T-helper 22 cell (primary cell): ENCODE measurements at regions not wholly inside any gene's neighbourhood (a gene's known extent, or its start where the extent isn't known, plus 50 kb on each side); places are given as distances from the start of the nearest gene placed in this dataset.

Source experiments
- DNase-seq: peaks from one replicate; pipeline ENCODE4 v3.0.0-alpha.2; 2020; ENCODE audit warnings: low read depth

DNA sequence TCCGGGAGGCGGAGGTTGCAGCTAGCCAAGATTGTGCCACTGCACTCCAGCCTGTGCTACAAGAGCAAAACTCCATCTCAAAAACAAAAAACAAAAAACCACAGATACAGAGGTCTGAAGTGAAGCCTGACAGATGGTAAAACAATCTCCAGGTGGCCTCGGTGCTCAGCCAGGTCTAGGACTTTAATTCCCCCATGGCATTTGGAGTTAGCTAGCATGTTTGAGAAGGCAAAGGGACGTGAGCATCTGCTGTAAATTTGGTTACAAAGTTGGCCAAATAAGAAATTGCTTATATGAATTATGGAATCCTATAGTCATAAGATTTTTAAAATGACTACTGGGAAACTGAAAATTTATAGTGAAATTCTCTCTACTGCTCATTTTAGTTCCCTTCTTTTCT is 98.3 kb upstream of the FMN2 start:
- DNase-seq: no peak

DNA sequence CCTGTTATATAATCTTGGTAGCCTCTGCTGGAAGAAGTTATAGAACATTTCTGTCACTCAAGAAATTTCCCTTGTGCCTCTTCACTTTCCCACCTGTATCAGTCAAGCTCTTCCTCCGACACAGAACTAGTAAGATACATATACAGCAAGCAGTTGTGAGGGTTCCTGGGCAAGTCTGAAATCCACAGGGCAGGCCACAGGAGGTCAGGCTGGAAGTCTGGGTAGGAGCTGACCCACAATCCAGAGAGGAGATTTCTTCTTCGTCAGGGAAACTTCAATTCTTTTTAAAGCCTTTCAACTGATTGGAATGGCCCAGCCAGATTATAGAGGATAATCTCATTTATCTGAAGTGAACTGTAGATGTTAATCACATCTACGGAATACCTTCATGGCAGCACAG is 96.4 kb upstream of the FMN2 start:
- no peak for DNase-seq

DNA sequence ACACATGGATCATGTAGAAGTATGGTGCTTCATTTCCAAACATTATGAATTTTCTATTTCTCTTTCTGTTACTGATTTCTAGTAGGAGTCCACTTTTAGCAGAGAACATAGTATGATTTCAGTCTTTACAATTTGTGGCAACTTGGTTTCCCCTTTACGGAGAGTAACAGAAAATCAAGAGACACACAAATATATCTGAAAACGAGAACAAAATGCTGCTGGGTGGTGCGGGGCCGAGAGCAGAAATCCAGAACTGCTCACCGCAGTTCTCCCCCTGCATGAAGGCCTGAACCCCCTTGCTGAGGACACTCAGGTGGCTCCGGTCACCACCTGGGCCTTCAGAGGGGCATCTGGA is 94.5 kb upstream of the FMN2 start:
- DNase-seq: no peak

DNA sequence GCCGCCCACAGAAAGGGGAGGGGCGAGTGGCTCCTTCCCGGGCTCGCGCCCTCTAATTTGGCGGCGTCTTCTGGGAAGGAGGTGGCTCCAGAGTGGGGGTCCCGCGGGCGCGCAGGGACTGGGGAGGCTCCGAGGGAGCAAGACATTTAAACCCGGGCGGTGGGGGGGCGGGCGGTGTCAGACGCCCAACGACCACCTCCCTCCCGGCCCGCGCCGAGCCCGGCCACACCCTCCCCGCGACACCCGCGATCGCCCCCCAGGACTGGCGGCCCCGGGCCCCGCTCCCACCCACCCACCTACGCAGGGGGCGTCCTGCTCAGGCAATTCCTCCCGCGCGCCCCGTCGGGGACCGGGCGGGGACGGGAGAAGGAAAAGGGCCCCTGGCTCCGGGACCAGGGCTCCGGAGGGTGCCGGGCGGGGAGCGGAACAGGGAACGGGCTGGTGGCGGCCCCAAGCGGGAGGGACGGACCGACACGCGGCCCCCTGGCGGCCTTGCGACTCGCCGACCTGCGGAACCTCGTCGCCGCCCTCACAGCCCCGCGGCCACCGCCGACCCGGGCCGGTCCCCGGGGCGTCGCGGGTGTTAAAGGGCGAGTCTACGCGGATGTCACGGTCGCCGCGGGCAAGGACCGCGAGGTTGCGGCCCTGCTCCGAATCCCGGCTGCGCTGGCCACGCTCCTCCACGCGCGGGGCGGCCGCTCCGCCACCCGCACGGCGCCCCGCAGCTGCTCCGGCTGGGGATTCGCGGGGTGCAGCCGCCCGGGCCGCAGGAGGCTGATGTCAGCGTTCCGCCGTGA is 94.0 kb upstream of the FMN2 start:
- no peak for DNase-seq

DNA sequence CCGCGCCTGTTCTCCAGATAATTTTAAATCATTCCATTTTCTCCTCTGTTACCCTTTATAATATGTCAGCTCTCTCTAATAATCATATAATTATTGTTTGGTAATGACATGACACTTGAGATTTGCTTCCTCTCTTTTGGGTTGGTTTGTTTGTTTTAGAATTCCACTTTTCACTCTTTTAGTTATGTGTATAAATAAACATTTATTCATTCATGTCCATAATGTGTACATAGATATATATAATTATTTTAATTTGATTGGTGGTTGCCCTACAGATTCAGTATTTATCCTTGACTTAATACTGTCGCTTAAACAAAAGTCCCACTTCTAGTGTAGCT is 93.4 kb upstream of the FMN2 start:
- no peak for DNase-seq

DNA sequence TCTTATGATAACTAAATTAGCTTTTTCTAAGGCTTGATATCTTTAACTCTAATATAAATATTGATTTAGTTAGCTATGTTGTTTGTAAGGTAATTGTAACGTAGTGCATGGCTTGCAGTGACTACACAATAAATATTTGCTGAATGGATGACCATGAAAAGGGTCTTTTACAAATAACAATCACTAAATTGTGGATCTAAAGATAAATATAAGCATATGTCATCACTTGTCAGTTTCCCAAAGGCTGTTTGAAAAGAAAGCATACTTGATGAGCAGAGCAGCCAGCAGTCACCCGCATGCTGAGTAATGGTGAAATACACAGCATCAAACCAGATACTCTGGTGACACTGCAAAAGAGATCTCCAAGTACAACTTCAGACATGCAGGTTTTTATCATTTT is 92.5 kb upstream of the FMN2 start:
- DNase-seq: no peak

DNA sequence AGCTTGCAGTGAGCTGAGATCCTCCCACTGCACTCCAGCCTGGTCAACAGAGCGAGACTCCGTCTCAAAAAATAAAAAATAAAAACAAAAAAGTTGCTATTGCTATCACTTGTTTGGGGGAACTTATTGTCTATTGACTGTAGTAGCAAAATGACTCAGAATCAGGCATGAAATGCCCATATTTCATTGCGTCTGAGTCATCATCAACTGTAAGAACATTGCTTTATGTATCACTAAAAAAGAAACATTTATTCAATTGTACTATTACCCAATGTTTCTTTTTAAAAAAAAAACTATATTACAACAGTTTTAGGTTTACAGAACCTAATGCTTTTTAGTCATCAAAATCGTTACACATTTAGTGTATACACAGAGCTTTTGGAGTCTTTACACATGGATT is 91.0 kb upstream of the FMN2 start:
- no peak for DNase-seq

DNA sequence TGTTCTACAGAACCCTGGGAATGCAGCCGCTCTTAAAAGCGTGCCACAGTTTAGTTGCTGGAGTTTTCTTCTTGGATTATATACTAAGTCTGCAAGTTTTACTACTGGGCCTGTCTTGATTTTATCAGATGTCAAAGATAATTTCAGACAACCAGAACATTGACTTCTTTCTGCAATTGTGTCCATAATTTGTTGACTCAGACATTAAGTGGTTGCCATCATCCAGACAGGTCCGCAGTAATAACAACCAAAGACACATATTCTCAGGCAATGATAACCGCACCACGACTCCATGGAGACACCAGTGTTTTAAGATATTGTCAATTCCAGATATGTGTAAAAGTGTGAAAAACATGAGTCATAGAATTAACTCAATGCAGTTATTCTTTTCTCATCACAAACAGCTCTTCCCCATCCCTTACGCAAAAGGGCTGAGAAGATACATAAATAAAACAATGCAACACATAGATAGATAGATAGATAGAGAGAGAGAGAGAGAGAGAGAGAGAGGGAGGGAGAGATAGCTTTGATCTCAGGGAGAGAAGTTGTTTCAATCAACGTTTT is 90.4 kb upstream of the FMN2 start:
- DNase-seq: no peak

DNA sequence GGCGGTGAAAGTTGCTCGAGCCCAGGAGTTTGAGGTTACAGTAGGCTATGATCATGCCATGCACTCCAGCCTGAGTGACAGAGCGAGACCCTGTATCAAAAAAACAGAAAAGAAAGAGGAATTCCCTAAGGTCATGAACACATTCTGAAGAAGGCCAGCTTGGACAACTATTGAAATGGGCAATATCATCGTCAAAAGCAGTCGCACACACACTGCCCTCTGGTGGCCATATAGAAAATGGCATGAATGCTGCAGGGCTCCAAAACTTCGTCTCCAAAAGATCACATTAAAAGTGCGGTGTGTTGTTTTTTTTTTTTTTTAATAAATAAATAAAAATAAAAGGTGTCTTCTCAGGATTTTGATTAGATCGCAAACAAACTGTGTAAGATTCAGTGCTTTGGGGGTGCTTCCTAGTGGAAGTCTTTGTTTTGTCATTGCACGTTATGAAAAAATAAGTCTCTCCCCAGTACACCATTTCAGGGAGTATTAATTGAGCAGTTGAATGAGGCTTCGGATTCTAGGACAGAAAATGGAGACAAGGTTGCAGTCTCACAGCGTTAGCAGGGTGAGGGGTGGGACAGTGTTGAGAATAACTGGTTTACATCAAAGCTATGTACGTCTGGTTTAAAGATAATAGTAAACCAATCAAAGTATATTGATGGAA is 87.5 kb upstream of the FMN2 start:
- DNase-seq: no peak

DNA sequence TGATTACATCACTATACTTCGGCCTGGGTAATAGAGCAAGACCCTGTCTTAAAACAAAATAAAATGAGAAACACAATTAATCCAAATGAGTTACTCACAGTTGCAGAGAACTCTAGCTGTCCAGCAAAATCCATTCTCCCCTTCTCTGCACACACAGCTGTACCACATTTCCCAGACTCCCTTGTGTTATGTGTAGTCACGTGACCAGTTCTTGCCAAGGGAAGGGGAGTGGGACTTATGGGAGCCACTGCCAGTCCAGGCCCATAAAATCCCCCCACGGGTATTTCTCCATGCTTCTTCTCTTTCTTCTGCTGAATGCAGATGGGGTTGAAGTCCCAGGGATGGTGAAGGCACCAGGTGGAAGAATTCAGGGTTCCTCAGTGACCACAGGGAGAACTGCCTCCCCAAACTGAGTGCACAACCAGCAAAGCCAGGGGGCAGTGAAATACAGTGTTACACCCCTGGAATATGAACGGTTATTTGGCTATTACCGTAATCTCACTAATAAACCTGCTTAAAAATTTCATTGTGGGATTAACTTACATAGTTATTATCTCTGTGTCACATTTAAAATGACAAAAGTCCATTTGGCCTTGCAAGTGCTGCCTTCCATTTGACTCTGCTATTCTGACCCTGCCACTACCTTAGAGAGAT is 85.6 kb upstream of the FMN2 start:
- no peak for DNase-seq

DNA sequence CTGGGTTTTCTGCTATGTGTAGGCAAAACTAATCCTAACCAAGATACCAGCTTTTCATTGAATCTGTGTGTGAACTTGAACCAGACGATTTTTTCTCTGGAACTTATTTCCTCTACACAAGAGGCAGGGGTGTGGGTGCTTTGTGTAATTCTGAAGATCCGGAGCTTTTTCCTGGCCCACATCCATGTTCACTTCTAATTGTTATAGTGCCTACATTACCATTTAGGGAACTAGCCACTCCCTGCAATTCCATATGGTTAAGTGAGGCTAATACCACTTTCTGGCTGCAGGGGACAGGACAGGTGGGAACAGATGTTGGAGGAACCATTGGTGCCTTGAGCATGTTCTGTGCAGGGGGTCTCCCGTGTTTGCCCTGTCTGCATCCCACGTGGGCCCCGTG is 83.4 kb upstream of the FMN2 start:
- DNase-seq: no peak

DNA sequence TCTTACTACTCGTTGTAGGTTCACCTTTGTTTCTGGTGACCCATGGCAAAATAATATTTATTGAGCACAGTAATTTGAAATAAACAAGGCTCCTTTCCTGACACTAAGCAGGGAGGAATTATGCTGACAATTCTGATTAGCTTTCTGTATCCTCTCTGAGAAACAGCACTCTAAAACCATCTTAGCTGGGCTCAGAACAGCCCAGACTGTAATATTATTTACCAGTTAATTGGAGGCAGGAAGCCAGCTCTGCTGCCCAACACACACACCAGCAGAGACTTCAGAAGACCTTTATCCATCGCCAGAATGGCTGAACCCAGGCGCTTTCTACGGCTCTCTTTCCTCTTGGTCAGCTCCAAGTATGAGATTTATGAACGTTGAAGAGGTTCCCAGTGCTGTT is 77.6 kb upstream of the FMN2 start:
- DNase-seq: no peak

DNA sequence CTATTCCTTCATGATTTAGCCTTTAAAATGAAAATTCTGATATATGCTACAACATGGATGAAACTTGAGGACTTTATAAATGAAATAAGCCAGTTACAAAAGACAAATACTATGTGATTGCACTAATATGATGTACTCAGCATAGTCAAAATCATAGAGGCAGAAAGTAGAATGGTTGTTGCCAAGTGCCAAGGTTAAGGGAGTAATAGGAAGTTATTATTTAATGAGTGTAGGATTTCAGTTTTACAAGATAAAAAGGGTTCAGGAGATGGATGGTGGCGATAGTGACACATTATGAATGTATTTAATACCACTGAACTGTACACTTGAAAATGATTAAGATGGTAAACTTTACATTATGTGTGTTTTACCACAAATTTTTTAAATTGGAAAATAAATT is 73.1 kb upstream of the FMN2 start:
- DNase-seq: no peak

DNA sequence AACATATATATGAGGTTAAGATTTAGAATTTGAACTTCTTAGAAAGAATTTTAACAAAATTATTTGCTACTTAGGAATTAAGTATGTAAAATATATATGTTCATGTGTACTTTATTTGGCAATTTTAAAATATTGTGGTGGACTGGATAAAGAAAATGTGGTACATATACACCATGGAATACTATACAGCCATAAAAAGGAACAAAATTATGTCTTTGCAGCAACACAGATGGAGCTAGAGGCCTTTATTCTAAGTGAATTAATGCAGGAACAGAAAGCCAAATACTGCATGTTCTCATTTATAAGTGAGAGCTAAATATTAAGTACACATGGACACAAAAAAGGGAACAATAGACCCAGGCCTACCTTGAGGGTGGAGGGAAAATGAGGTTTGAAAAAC is 72.2 kb upstream of the FMN2 start:
- DNase-seq: no peak

DNA sequence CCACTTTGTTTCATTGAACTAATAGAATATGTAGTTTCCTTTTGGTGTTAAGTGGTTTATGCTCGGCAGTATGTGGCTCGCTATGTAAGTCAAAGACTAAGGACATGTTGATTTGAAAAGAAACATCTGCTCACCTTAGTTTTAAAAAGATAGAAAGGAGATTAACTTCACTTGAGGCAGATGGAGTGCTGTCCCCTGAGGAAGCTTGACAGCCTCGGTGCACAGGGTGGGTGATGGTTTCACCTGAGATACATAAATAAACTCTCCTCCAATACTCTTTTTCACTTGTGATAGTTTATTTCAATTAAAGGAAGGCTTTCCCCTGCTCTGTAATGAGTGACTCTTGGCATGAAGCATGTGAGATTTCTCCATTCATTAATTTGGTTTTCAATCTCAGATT is 70.8 kb upstream of the FMN2 start:
- DNase-seq: no peak

DNA sequence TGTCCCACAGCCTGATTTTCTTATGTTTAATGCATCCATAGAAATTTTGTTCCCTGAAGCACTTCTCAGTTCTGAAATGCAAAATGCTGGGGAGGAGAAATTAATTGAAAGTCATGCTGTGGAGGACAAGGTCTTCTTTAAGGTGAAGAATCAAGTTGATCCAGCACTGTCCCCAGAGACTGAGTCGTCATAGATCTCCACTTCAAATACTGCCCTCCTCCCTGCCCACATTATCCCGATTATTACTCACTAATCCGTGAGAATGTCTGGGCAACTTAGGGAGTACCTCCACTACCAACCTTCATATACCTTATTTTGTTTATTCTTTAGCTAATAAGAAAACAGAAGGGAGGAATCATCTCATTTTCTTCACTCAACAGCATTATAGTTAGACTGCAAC is 70.0 kb upstream of the FMN2 start:
- DNase-seq: no peak

DNA sequence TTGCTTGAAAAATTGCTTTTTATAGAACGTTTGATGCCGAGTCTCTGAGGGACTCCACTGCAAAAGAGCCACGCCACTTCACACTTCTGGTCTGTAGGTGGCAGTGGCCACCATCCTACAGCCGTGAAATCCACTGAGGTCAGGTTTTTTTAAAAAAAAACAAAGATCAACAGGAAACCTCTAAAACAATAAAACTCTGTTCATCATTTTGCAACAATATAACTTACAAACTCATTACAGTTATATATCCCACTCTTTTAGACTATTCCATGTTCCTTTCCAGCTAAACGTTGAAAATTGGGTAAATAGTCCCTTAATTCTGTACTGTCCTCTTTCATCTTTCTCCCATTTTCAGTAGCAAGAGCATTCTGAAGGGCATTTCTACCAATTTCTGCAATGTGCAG is 64.6 kb upstream of the FMN2 start:
- DNase-seq: no peak

DNA sequence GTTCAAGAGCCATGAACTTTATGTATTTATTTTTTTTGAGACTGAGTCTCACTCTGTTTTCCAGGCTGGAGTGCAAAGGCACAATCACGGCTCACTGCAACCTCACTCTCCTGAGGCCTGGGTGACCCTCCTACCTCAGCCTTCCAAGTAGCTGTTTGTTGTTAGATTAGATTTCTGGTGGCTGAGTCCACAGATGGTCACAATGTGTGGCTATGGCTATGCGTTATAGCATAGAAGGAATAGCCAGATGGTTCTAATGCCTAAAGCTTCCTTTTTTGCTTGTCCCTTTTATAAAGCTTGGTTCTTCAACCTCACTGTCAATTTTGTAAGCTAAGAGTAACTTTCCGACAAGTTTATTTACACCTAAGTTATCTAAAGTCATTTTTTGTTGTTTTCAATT is 62.3 kb upstream of the FMN2 start:
- DNase-seq: no peak

DNA sequence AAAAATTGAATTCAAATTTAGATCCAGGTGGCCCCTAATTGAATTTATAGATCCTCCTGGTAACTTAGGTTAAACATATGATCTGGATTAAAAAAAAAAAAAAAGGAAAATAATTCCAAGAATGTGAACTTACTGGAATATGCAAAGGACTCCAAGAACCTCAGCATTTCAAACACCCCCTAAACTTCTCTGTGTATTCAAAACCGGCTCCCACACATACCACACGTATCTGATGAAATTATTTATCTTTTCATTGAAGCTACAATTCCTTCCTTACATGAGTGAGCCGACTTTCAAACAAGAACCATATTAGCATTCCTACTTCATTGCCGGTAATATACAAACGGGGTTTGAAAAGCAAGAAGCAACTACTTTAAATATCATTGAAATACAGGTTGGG is 61.4 kb upstream of the FMN2 start:
- no peak for DNase-seq

DNA sequence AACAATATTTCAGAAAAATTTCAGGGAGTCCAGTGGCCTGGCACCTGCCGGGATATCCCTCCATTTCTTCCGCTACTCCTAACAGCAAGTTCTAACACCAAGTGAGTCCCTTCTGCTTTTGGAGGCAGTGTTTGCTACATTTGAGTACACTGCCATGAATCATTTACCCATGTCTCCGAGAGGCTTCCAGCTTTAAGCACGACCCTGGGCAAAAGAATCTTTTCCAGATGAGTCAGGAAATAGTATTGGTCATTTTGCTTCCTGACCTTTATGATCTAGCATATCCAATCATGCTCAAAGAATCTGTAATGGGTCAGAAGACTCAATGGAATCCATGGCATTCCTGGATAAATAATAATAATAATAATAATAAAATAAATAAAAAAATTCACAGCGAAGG is 60.7 kb upstream of the FMN2 start:
- no peak for DNase-seq

DNA sequence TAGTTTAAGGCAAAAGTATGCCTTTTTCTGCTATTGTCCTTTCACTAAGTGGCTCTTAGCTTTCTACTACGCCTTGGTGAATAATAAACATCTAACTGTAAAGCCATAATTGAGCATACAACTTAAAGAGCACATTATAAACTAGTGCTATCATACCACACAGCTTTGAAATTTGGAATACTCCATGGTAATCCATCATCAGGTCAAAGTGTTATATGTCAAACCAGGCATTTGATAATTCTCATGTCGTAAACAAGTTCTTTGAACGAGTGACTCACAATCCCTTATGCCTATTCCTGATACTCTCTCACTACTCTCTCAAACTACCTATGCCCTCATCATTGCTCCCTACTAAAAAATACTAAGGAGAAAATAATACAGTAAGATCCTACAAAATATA is 60.3 kb upstream of the FMN2 start:
- no peak for DNase-seq

DNA sequence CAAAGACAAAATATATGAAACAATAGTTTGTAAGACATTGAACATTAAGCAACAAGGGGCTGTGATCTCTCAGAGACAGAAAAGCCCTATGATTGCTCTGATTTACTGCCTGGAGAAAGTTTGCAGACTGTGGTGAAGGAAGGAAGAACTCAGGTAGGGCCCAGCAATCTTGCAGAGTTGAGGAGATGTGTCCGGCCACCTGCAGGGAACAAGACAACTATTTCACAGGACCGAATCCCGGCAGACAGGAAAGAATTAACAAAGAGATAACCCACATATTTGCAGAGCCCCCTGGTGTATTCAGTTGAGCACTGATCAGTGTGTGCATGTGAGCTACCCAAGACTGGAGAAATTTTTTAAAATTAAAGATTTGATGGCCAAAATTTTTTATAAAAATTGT is 58.3 kb upstream of the FMN2 start:
- no peak for DNase-seq

DNA sequence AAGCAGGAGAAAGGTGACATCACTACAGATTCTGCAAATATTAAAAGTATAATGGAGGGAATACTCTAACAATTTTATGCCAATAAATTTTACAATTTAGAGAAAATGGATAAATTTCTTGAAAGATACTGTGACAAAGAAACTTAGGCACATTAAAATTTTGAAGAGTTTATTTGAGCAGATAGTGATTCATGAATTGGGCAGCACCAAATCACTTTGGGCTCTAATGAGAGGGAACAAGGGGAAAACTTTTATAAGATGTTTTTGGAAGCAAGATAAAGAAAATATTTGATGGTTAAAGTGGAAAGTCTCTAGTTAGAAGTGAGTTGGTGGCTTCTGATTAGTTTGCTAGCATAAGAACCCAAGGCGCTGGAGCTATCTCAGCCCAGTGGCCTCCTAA is 55.2 kb upstream of the FMN2 start:
- DNase-seq: no peak
